Upper lobe of left lung (tissue), 4 donors: ENCODE measurements at regions not wholly inside any gene's neighbourhood (a gene's known extent, or its start where the extent isn't known, plus 50 kb on each side); places are given as distances from the start of the nearest gene placed in this dataset.

Experiments used
- CTCF ChIP-seq, 6 experiments: fragments of 450-650 bp in 4 of 6; fragments of 200-600 bp in 2 of 6; sonication (generic) in 2 of 6; IDR thresholded peaks; one replicate each; pipeline ENCODE4 v1.5.1; 2016 to 2019; ENCODE audit warnings: antibody characterized with exemption in 6 of 6
- POLR2A ChIP-seq, 4 donors: fragments of 450-650 bp; IDR thresholded peaks; one replicate each; pipeline ENCODE4 v1.5.1; 2016 to 2017; ENCODE audit warnings: antibody characterized with exemption in 4 of 4, mild to moderate bottlenecking in 2 of 4

DNA sequence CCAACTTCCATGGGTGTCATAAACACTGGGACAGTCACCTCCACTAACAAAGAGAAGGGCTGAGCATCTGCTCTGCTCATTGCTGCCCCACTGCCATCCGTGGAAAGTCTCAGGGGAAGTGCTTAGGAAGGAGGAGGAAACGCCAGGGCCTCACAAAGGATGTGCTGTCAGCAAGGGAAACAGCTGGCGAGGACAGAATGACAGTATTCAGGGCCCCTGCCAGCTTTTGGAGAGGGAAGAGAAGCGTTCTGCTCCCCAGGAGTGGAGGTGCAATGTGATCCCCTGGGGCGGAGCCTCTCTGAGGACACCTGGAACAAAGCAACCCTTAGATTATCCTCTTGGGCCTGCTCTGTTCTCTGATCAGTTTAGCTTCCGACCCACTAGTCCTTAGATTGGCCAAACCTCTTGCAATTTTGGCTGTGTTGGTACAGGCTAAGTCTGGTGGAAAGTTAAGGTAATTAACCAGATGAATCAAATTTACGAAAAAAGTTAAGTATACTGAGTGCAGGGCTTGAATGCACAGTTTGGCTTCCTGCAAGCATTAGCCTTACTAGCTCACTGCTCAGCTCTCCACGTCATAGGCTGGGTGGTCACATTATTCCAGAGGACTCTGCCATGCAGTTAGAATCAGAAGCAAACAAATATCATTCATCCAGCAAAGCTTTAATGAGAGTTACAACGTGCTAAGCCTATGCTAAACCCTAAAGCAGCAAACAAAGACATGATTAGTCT is 170.2 kb upstream of the NFIA start:
- TF ChIP-seq POLR2A (IDR thresholded peaks at IDR 0.05) (no peak), CTCF (IDR thresholded peaks at IDR 0.05) (no peak)
